HepG2 (cell line): ENCODE measurements at regions not wholly inside any gene's neighbourhood (a gene's known extent, or its start where the extent isn't known, plus 50 kb on each side); places are given as distances from the start of the nearest gene placed in this dataset.
A peak's percentile ranks its signal among the peaks of the same experiment; 100 is the strongest.

ENCODE experiments used
- ASH2L ChIP-seq: fragments of 300-600, 200-600 bp; sonication (generic); IDR thresholded peaks from 2 replicates; pipeline ENCODE4 v1.7.0; 2017; ENCODE audit warnings: low read depth, mild to moderate bottlenecking, moderate library complexity, mixed read lengths, low read length; ENCODE audit not compliant: insufficient read length
- ATF7-NPFF ChIP-seq: sonication (generic); formaldehyde crosslinking; IDR thresholded peaks from 2 replicates; pipeline ENCODE4 v1.8.1; 2023; ENCODE audit warnings: mild to moderate bottlenecking, low read depth, missing genetic modification reagents, moderate library complexity
- FOXK1 ChIP-seq: sonication (generic); formaldehyde crosslinking; IDR thresholded peaks from 2 replicates; pipeline ENCODE4 v1.4.0; 2020; ENCODE audit warnings: low read depth, missing genetic modification reagents, borderline replicate concordance
- FOXK2 ChIP-seq: fragments of 450-650 bp; IDR thresholded peaks from 2 replicates; pipeline ENCODE4 v1.6.1; 2016
- HOXA3 ChIP-seq: sonication (generic); formaldehyde crosslinking; IDR thresholded peaks from 2 replicates; pipeline ENCODE4 v1.5.0; 2020; ENCODE audit warnings: missing genetic modification reagents
- MAF1 ChIP-seq: sonication (generic); formaldehyde crosslinking; IDR thresholded peaks from 2 replicates; pipeline ENCODE4 v1.5.0; 2020; ENCODE audit warnings: missing genetic modification reagents, borderline replicate concordance
- NCOA2 ChIP-seq: sonication (generic); formaldehyde crosslinking; IDR thresholded peaks from 2 replicates; pipeline ENCODE4 v1.8.0; 2022; ENCODE audit warnings: inconsistent platforms
- NFE2L2 ChIP-seq: fragments of 150-350 bp; IDR thresholded peaks from 2 replicates; pipeline ENCODE4 v1.6.1; 2014; ENCODE audit warnings: low read length
- SIX4 ChIP-seq: sonication (generic); formaldehyde crosslinking; IDR thresholded peaks from 2 replicates; pipeline ENCODE4 v1.4.0; 2020; ENCODE audit warnings: missing genetic modification reagents
- ZKSCAN1 ChIP-seq: fragments of 150-350 bp; IDR thresholded peaks from 2 replicates; pipeline ENCODE4 v1.6.1; 2014; ENCODE audit warnings: low read length
- ZNF780A ChIP-seq: sonication (generic); formaldehyde crosslinking; IDR thresholded peaks from 2 replicates; pipeline ENCODE4 v1.8.0; 2022; ENCODE audit warnings: mild to moderate bottlenecking, missing genetic modification reagents, moderate library complexity
- TF ChIP-seq, protein P1 (sequence below): sonication (generic); formaldehyde crosslinking; conservative IDR thresholded peaks from 2 replicates; pipeline ENCODE4 v1.4.0; 2020; ENCODE audit warnings: missing genetic modification reagents
- TF ChIP-seq, protein P2 (sequence below): sonication (generic); formaldehyde crosslinking; IDR thresholded peaks from 2 replicates; pipeline ENCODE4 v1.4.0; 2020; ENCODE audit warnings: missing genetic modification reagents, borderline replicate concordance
- TF ChIP-seq, protein P3 (sequence below): sonication (generic); formaldehyde crosslinking; conservative IDR thresholded peaks from 2 replicates; pipeline ENCODE4 v1.4.0; 2020; ENCODE audit warnings: missing genetic modification reagents
- TF ChIP-seq, protein P4 (sequence below): sonication (generic); formaldehyde crosslinking; IDR thresholded peaks from 2 replicates; pipeline ENCODE4 v1.8.0; 2022; ENCODE audit warnings: mild to moderate bottlenecking, missing genetic modification reagents
- TF ChIP-seq, protein P5 (sequence below): sonication (generic); formaldehyde crosslinking; conservative IDR thresholded peaks from 2 replicates; pipeline ENCODE4 v1.8.0; 2022; ENCODE audit warnings: mild to moderate bottlenecking, moderate library complexity, missing genetic modification reagents

DNA sequence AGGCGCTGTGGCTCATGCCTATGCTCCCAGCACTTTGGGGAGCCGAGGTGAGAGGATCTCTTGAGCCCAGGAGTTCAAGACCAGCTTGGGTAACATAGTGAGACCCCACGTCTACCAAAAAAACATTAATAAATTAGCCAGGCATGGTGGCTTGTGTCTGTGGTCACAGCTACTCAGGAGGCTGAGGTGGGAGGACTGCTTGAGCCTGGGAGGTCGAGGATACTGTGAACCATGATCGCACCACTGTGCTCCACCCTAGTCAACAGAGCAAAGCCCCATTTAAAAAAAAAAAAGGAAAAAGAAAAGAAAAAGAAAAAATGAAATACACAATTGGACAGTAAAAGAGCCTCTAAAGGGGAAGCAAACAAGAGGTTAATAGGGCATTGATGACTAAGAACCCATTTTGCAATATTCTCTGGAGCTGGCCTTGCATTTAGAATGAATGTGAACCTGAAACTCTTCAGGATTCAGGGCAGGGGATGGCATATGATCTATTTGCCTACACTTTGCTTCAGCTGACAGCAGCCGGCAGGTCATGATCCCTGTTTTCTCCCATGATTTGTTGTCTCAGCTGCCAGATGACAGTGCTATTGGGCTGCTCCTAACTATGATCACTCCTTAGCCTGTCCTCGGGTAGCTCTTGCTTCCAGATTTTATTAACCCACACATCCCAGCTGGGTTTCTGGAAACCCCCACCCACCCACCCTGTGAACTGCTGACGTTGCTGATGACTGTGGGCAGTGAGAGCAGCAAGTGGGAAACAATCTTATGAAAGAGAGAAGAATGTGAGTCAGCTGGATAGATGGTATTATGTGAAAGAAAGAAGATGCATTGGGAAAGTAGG lies 83.8 kb upstream of the ELOVL5 start (continued):
- TF ChIP-seq, protein P1, sequence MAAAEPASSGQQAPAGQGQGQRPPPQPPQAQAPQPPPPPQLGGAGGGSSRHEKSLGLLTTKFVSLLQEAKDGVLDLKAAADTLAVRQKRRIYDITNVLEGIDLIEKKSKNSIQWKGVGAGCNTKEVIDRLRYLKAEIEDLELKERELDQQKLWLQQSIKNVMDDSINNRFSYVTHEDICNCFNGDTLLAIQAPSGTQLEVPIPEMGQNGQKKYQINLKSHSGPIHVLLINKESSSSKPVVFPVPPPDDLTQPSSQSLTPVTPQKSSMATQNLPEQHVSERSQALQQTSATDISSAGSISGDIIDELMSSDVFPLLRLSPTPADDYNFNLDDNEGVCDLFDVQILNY (CRISPR knock-in tag) = no peak
- TF ChIP-seq, protein P2, sequence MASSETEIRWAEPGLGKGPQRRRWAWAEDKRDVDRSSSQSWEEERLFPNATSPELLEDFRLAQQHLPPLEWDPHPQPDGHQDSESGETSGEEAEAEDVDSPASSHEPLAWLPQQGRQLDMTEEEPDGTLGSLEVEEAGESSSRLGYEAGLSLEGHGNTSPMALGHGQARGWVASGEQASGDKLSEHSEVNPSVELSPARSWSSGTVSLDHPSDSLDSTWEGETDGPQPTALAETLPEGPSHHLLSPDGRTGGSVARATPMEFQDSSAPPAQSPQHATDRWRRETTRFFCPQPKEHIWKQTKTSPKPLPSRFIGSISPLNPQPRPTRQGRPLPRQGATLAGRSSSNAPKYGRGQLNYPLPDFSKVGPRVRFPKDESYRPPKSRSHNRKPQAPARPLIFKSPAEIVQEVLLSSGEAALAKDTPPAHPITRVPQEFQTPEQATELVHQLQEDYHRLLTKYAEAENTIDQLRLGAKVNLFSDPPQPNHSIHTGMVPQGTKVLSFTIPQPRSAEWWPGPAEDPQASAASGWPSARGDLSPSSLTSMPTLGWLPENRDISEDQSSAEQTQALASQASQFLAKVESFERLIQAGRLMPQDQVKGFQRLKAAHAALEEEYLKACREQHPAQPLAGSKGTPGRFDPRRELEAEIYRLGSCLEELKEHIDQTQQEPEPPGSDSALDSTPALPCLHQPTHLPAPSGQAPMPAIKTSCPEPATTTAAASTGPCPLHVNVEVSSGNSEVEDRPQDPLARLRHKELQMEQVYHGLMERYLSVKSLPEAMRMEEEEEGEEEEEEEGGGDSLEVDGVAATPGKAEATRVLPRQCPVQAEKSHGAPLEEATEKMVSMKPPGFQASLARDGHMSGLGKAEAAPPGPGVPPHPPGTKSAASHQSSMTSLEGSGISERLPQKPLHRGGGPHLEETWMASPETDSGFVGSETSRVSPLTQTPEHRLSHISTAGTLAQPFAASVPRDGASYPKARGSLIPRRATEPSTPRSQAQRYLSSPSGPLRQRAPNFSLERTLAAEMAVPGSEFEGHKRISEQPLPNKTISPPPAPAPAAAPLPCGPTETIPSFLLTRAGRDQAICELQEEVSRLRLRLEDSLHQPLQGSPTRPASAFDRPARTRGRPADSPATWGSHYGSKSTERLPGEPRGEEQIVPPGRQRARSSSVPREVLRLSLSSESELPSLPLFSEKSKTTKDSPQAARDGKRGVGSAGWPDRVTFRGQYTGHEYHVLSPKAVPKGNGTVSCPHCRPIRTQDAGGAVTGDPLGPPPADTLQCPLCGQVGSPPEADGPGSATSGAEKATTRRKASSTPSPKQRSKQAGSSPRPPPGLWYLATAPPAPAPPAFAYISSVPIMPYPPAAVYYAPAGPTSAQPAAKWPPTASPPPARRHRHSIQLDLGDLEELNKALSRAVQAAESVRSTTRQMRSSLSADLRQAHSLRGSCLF = no peak
- TF ChIP-seq ZKSCAN1 (no peak), FOXK2 (peak; percentile 43; the same call in 1 of the 2 replicates), NCOA2 (CRISPR knock-in tag) (peak; percentile 68), FOXK1 (CRISPR knock-in tag) (peak; percentile 76; the same call in 1 of the 2 replicates), MAF1 (CRISPR knock-in tag) (no peak), ATF7-NPFF (CRISPR knock-in tag) (no peak), SIX4 (CRISPR knock-in tag) (peak; percentile 80), ASH2L (no peak), HOXA3 (CRISPR knock-in tag) (peak; percentile 47; the same call in 1 of the 2 replicates), ZNF780A (no peak), NFE2L2 (no peak)
- TF ChIP-seq, protein P3, sequence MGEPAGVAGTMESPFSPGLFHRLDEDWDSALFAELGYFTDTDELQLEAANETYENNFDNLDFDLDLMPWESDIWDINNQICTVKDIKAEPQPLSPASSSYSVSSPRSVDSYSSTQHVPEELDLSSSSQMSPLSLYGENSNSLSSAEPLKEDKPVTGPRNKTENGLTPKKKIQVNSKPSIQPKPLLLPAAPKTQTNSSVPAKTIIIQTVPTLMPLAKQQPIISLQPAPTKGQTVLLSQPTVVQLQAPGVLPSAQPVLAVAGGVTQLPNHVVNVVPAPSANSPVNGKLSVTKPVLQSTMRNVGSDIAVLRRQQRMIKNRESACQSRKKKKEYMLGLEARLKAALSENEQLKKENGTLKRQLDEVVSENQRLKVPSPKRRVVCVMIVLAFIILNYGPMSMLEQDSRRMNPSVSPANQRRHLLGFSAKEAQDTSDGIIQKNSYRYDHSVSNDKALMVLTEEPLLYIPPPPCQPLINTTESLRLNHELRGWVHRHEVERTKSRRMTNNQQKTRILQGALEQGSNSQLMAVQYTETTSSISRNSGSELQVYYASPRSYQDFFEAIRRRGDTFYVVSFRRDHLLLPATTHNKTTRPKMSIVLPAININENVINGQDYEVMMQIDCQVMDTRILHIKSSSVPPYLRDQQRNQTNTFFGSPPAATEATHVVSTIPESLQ (CRISPR knock-in tag) = no peak
- TF ChIP-seq, protein P4, sequence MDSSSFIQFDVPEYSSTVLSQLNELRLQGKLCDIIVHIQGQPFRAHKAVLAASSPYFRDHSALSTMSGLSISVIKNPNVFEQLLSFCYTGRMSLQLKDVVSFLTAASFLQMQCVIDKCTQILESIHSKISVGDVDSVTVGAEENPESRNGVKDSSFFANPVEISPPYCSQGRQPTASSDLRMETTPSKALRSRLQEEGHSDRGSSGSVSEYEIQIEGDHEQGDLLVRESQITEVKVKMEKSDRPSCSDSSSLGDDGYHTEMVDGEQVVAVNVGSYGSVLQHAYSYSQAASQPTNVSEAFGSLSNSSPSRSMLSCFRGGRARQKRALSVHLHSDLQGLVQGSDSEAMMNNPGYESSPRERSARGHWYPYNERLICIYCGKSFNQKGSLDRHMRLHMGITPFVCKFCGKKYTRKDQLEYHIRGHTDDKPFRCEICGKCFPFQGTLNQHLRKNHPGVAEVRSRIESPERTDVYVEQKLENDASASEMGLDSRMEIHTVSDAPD (CRISPR knock-in tag) = no peak
- TF ChIP-seq, protein P5, sequence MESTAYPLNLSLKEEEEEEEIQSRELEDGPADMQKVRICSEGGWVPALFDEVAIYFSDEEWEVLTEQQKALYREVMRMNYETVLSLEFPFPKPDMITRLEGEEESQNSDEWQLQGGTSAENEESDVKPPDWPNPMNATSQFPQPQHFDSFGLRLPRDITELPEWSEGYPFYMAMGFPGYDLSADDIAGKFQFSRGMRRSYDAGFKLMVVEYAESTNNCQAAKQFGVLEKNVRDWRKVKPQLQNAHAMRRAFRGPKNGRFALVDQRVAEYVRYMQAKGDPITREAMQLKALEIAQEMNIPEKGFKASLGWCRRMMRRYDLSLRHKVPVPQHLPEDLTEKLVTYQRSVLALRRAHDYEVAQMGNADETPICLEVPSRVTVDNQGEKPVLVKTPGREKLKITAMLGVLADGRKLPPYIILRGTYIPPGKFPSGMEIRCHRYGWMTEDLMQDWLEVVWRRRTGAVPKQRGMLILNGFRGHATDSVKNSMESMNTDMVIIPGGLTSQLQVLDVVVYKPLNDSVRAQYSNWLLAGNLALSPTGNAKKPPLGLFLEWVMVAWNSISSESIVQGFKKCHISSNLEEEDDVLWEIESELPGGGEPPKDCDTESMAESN (CRISPR knock-in tag) = no peak
